Activated CD8-positive, alpha-beta T cell treated with anti-CD3 and anti-CD28 coated beads for 36 hours (primary cell): ENCODE measurements at regions not wholly inside any gene's neighbourhood (a gene's known extent, or its start where the extent isn't known, plus 50 kb on each side); places are given as distances from the start of the nearest gene placed in this dataset.

ENCODE experiments used
- ATAC-seq: fragments of 200-7000 bp; cut with Tn5 transposase; one replicate; pipeline ENCODE4 v1.10.0; 2021; ENCODE audit warnings: mild to moderate bottlenecking, moderate library complexity
- CTCF ChIA-PET: fragments of 350-600 bp; sonication (Branson Sonifier 250); formaldehyde crosslinking; loops from one replicate; lab custom pipeline; 2021; ENCODE audit warnings: antibody characterized with exemption; lab: Charles Lee
- POLR2A ChIA-PET: fragments of 350-600 bp; sonication (Branson Sonifier 250); formaldehyde crosslinking; loops from one replicate; lab custom pipeline; 2021; ENCODE audit warnings: antibody characterized with exemption; lab: Charles Lee
- DNase-seq: peaks from one replicate; pipeline ENCODE4 v3.0.0-alpha.2; 2020
- H3K27ac Mint-ChIP-seq: one replicate; pipeline ENCODE4 v1.8.0; 2021; ENCODE audit warnings: mild to moderate bottlenecking, mixed read lengths
- H3K27me3 Mint-ChIP-seq: one replicate; pipeline ENCODE4 v1.8.0; 2021; ENCODE audit warnings: mixed read lengths
- H3K36me3 Mint-ChIP-seq: one replicate; pipeline ENCODE4 v1.8.0; 2021; ENCODE audit warnings: low read depth, mixed read lengths
- H3K4me1 Mint-ChIP-seq: one replicate; pipeline ENCODE4 v1.8.0; 2021; ENCODE audit warnings: low read depth, mixed read lengths
- H3K4me3 Mint-ChIP-seq: one replicate; pipeline ENCODE4 v1.8.0; 2021; ENCODE audit warnings: mild to moderate bottlenecking, moderate library complexity, mixed read lengths
- H3K9me3 Mint-ChIP-seq: one replicate; pipeline ENCODE4 v1.8.0; 2021; ENCODE audit warnings: mixed read lengths
- CTCF ChIP-seq: fragments of 200-600 bp; IDR thresholded peaks from one replicate; pipeline ENCODE4 v1.8.0; 2022; ENCODE audit warnings: antibody characterized with exemption, mild to moderate bottlenecking
- intact Hi-C: fragments of 100-400 bp; cut with micrococcal nuclease; formaldehyde crosslinking; loops from one replicate; pipeline ENCODE4 v1.10.0; 2022

DNA sequence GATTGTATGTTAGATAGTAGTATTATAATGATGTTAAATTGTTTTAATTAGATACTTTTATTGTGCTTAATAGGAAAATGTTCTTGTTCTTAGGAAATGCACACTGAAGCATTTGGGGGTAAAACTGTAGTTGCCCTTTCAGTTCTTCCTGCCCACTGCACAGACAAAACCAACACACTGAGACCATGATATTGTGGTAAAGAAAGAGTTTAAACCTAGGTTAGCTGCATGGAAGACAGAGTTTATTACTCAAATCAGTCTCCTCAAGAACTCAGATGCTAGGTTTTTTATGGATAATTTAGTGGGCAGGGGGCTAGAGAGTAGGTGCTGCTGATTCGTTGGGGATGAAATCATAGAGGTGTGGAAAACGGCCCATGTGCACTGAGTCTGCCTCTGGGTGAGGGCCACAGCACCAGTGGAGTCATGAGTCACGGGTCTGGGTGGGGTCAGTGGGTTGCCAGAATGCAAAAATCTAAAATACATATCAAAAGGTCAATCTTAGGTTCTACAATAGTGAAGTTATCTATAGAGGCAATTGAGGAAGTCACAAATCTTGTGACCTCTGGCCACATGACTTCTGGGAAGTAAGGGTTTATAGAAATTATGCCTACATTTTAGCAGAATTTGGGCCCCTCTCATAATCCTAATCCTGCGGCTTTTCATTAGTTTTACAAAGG lies 124.8 kb upstream of the FOXN2 start:
- peaks cover 2% of the 10 kb centered on the region for H3K27me3 Mint-ChIP-seq
- no peak for TF ChIP-seq CTCF
- ChIA-PET POLR2A (interaction anchor here (0.5 to 0.7 kb wide), 2 partner anchors 11 to 371 kb away, joined by 3 to 5 read pairs; no protein-coding TSS in a partner anchor), CTCF (no interaction called here)
- H3K4me1 Mint-ChIP-seq = peaks cover 4% of the 10 kb centered on the region
- no peak for DNase-seq
- H3K36me3 Mint-ChIP-seq = no peaks in the 10 kb centered on the region
- intact Hi-C loops = no loop called here
- H3K4me3 Mint-ChIP-seq = no peak overlapping the region
- H3K27ac Mint-ChIP-seq = no peak overlapping the region
- no peaks in the 10 kb centered on the region for H3K9me3 Mint-ChIP-seq
- ATAC-seq = no peak

- ChIA-PET POLR2A (interaction anchor here (0.5 to 1.4 kb wide), 3 partner anchors 10 to 372 kb away, joined by 3 to 5 read pairs (median 3); no protein-coding TSS in a partner anchor), CTCF (interaction anchor here (0.6 kb wide), 1 partner anchor 33 kb away, joined by 3 read pairs; no protein-coding TSS in a partner anchor)
- Mint-ChIP-seq H3K27me3 (peaks cover 2% of the 10 kb centered on the region), H3K36me3 (no peaks in the 10 kb centered on the region), H3K27ac (no peak overlapping the region), H3K4me3 (no peak overlapping the region), H3K4me1 (peaks cover 4% of the 10 kb centered on the region), H3K9me3 (no peaks in the 10 kb centered on the region)
- DNase-seq (no peak), ATAC-seq (no peak)
- intact Hi-C loops = no loop called here
- no peak for TF ChIP-seq CTCF
These were observed 124.3 kb upstream of the FOXN2 start for GRCh38 chr2:48190230-48190629.

DNA sequence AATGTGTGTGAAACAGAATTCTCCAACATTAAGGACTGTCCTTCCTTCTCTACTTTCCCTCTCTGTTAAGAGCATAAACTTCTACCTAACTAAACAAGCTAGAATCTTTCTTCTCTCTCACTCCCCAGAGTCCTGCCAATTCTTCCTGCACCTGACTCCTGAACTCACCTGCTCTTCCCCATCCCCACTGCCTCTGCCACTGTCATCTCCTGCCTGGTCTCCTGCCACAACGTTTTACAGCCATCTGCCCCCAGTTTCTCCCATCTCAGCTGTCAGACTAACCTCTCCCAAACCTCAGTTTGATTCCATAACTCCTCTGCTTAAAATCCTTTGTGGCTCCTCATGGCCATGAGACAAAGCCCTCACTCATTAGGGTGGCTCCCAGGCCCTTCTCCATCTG lies 119.8 kb upstream of the FOXN2 start:
- ChIA-PET CTCF (no interaction called here), POLR2A (no interaction called here)
- Mint-ChIP-seq H3K9me3 (no peaks in the 10 kb centered on the region), H3K27me3 (peaks cover 2% of the 10 kb centered on the region), H3K4me1 (peaks cover 3% of the 10 kb centered on the region), H3K36me3 (no peaks in the 10 kb centered on the region), H3K4me3 (no peak overlapping the region), H3K27ac (no peak overlapping the region)
- ATAC-seq (no peak), DNase-seq (no peak)
- intact Hi-C loops = no loop called here
- no peak for TF ChIP-seq CTCF

GRCh38 chr2:48195169-48195568 lies 119.3 kb upstream of the FOXN2 start:
- intact Hi-C loops = no loop called here
- H3K36me3 Mint-ChIP-seq = no peaks in the 10 kb centered on the region
- no peaks in the 10 kb centered on the region for H3K4me1 Mint-ChIP-seq
- POLR2A ChIA-PET = no interaction called here
- no peaks in the 10 kb centered on the region for H3K9me3 Mint-ChIP-seq
- DNase-seq = no peak
- no peak for ATAC-seq
- H3K27me3 Mint-ChIP-seq = no peaks in the 10 kb centered on the region
- CTCF ChIA-PET = no interaction called here
- TF ChIP-seq CTCF = no peak
- no peak overlapping the region for H3K27ac Mint-ChIP-seq
- H3K4me3 Mint-ChIP-seq = no peak overlapping the region

GRCh38 chr2:48197618-48198017 lies 116.9 kb upstream of the FOXN2 start:
- ATAC-seq (no peak), DNase-seq (no peak)
- ChIA-PET CTCF (no interaction called here), POLR2A (no interaction called here)
- no peaks in the 10 kb centered on the region for H3K4me1 Mint-ChIP-seq
- no peak for TF ChIP-seq CTCF
- H3K36me3 Mint-ChIP-seq = no peaks in the 10 kb centered on the region
- no peaks in the 10 kb centered on the region for H3K9me3 Mint-ChIP-seq
- no peak overlapping the region for H3K4me3 Mint-ChIP-seq
- intact Hi-C loops = no loop called here
- H3K27me3 Mint-ChIP-seq = no peaks in the 10 kb centered on the region
- H3K27ac Mint-ChIP-seq = no peak overlapping the region
